ENCODE measurements at regions not wholly inside any gene's neighbourhood (a gene's known extent, or its start where the extent isn't known, plus 50 kb on each side); places are given as distances from the start of the nearest gene placed in this dataset.

- H3K9ac ChIP-seq, result no peak overlapping the region
- H3K4me3 ChIP-seq (IDR thresholded peaks at IDR 0.05; ENCODE audit: insufficient read depth, low read depth, low read length), result no peak overlapping the region
- peaks cover 3% of the 10 kb centered on the region for H3K4me1 ChIP-seq (ENCODE audit: low read depth, poor library complexity, severe bottlenecking)
- H2AFZ ChIP-seq (ENCODE audit: low read depth), result no peak overlapping the region
- H3K36me3 ChIP-seq (ENCODE audit: insufficient read depth), result no peaks in the 10 kb centered on the region
- H3K79me2 ChIP-seq (ENCODE audit: insufficient read depth, low read depth), result no peaks in the 10 kb centered on the region
- TF ChIP-seq CTCF (conservative IDR thresholded peaks at IDR 0.05; ENCODE audit: low read depth, low read length), result no peak
- no peaks in the 10 kb centered on the region for H3K27me3 ChIP-seq (ENCODE audit: insufficient read depth, low read depth)
- no peak overlapping the region for H3K4me2 ChIP-seq
- H3K27ac ChIP-seq, result no peak overlapping the region
- H4K20me1 ChIP-seq (ENCODE audit: insufficient read depth), result no peaks in the 10 kb centered on the region
Measured at GRCh38 chr14:71586131-71586897, 345.9 kb upstream of the RGS6 start.

- H3K27me3 ChIP-seq (ENCODE audit: insufficient read depth, low read depth), result no peaks in the 10 kb centered on the region
- no peak overlapping the region for H3K9ac ChIP-seq
- peaks cover 19% of the 10 kb centered on the region for H3K4me1 ChIP-seq (ENCODE audit: low read depth, poor library complexity, severe bottlenecking)
- no peaks in the 10 kb centered on the region for H3K36me3 ChIP-seq (ENCODE audit: insufficient read depth)
- no peak for TF ChIP-seq CTCF (conservative IDR thresholded peaks at IDR 0.05; ENCODE audit: low read depth, low read length)
- H3K4me2 ChIP-seq, result no peak overlapping the region
- H4K20me1 ChIP-seq (ENCODE audit: insufficient read depth), result no peaks in the 10 kb centered on the region
- H3K79me2 ChIP-seq (ENCODE audit: insufficient read depth, low read depth), result no peaks in the 10 kb centered on the region
- H3K4me3 ChIP-seq (IDR thresholded peaks at IDR 0.05; ENCODE audit: insufficient read depth, low read depth, low read length), result no peak overlapping the region
- H3K27ac ChIP-seq, result no peak overlapping the region
- H2AFZ ChIP-seq (ENCODE audit: low read depth), result no peak overlapping the region
Measured at GRCh38 chr14:71588028-71588427, 344.2 kb upstream of the RGS6 start.

- no peak overlapping the region for H3K27ac ChIP-seq
- no peak overlapping the region for H3K9ac ChIP-seq
- H3K79me2 ChIP-seq (ENCODE audit: insufficient read depth, low read depth), result no peaks in the 10 kb centered on the region
- no peak overlapping the region for H2AFZ ChIP-seq (ENCODE audit: low read depth)
- no peak for TF ChIP-seq CTCF (conservative IDR thresholded peaks at IDR 0.05; ENCODE audit: low read depth, low read length)
- H3K4me2 ChIP-seq, result no peak overlapping the region
- no peaks in the 10 kb centered on the region for H3K27me3 ChIP-seq (ENCODE audit: insufficient read depth, low read depth)
- H3K4me3 ChIP-seq (IDR thresholded peaks at IDR 0.05; ENCODE audit: insufficient read depth, low read depth, low read length), result no peak overlapping the region
- H4K20me1 ChIP-seq (ENCODE audit: insufficient read depth), result no peaks in the 10 kb centered on the region
- peaks cover 19% of the 10 kb centered on the region for H3K4me1 ChIP-seq (ENCODE audit: low read depth, poor library complexity, severe bottlenecking)
- no peaks in the 10 kb centered on the region for H3K36me3 ChIP-seq (ENCODE audit: insufficient read depth)
Measured at GRCh38 chr14:71588576-71589215, 343.5 kb upstream of the RGS6 start.

GRCh38 chr14:71589609-71590008, 342.6 kb upstream of the RGS6 start:
- Histone ChIP-seq H3K9ac (no peak overlapping the region), H3K4me2 (no peak overlapping the region), H3K4me1 (ENCODE audit: low read depth, poor library complexity, severe bottlenecking) (peaks cover 26% of the 10 kb centered on the region), H3K36me3 (ENCODE audit: insufficient read depth) (no peaks in the 10 kb centered on the region), H2AFZ (ENCODE audit: low read depth) (no peak overlapping the region), H3K79me2 (ENCODE audit: insufficient read depth, low read depth) (no peaks in the 10 kb centered on the region), H3K4me3 (IDR thresholded peaks at IDR 0.05; ENCODE audit: insufficient read depth, low read depth, low read length) (no peak overlapping the region), H3K27ac (no peak overlapping the region), H4K20me1 (ENCODE audit: insufficient read depth) (0 out of 2 replicates have a peak, but pooled peaks cover 3% of the 10 kb centered on the region), H3K27me3 (ENCODE audit: insufficient read depth, low read depth) (no peaks in the 10 kb centered on the region)
- TF ChIP-seq CTCF (conservative IDR thresholded peaks at IDR 0.05; ENCODE audit: low read depth, low read length), result no peak
